ENCODE measurements at regions not wholly inside any gene's neighbourhood (a gene's known extent, or its start where the extent isn't known, plus 50 kb on each side); places are given as distances from the start of the nearest gene placed in this dataset.
"Not testable (repeated sequence)": the region's sequence is repeated elsewhere in the genome, so short reads cannot be mapped to it uniquely, and the experiment has no call there.

DNA sequence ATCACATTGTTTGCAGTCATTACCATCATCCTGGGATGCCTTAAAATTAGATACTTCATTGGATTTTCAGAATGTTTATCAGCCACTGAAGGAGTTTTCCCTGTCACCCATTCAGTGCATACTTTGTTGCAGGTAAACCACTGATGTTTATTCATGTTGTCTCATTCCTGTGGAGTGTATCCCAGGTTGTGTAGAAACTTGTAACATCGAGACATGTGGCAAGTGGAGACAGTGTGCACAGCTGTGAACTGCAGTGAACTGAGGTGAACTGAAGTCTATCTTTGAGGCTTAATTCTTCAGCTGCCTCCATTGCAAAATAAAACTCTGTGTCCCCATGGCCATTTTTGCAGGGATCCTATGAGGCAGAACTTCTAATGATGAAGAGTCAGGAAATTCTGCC lies 2911.4 kb downstream of the RPIA start:
- TF ChIP-seq, protein P1, sequence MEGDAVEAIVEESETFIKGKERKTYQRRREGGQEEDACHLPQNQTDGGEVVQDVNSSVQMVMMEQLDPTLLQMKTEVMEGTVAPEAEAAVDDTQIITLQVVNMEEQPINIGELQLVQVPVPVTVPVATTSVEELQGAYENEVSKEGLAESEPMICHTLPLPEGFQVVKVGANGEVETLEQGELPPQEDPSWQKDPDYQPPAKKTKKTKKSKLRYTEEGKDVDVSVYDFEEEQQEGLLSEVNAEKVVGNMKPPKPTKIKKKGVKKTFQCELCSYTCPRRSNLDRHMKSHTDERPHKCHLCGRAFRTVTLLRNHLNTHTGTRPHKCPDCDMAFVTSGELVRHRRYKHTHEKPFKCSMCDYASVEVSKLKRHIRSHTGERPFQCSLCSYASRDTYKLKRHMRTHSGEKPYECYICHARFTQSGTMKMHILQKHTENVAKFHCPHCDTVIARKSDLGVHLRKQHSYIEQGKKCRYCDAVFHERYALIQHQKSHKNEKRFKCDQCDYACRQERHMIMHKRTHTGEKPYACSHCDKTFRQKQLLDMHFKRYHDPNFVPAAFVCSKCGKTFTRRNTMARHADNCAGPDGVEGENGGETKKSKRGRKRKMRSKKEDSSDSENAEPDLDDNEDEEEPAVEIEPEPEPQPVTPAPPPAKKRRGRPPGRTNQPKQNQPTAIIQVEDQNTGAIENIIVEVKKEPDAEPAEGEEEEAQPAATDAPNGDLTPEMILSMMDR (optimal IDR thresholded peaks at IDR 0.05 in 1 of 3, IDR thresholded peaks at IDR 0.05 in 1 of 3, conservative IDR thresholded peaks at IDR 0.05 in 1 of 3; ENCODE audit: extremely low read depth in 1 of 3, insufficient read depth in 2 of 3, low read length in 3 of 3), result not testable (repeated sequence)
- TF ChIP-seq EZH2 (IDR thresholded peaks at IDR 0.05; ENCODE audit: low read length), result not testable (repeated sequence)
